Mucosa of descending colon (tissue), 3 donors: ENCODE measurements at regions not wholly inside any gene's neighbourhood (a gene's known extent, or its start where the extent isn't known, plus 50 kb on each side); places are given as distances from the start of the nearest gene placed in this dataset.

Source experiments
- ATAC-seq: fragments of 200-7000 bp; cut with Tn5 transposase; one replicate; pipeline ENCODE4 v1.9.1; 2020; ENCODE audit warnings: mild to moderate bottlenecking, moderate library complexity
- DNase-seq, 3 donors: peaks; one replicate each; pipeline ENCODE4 v3.0.0-alpha.2; 2020
- H3K36me3 ChIP-seq: fragments of 200-600 bp; one replicate; pipeline ENCODE4 v1.8.0; 2021; ENCODE audit warnings: low read depth, mild to moderate bottlenecking
- H3K4me1 ChIP-seq: fragments of 200-600 bp; one replicate; pipeline ENCODE4 v1.8.0; 2021; ENCODE audit warnings: low read depth, mild to moderate bottlenecking
- H3K4me3 ChIP-seq: fragments of 200-600 bp; one replicate; pipeline ENCODE4 v1.8.0; 2021; ENCODE audit warnings: mild to moderate bottlenecking
- H3K9me3 ChIP-seq: fragments of 200-600 bp; one replicate; pipeline ENCODE4 v1.8.0; 2021; ENCODE audit warnings: mild to moderate bottlenecking
- intact Hi-C, 2 donors: fragments of 100-400 bp; cut with DNase I in 1 of 2; cut with micrococcal nuclease in 1 of 2; formaldehyde crosslinking; loops; one replicate each; pipeline versions ENCODE4 v1.11.0 to v1.11.1; 2022; cut with DNase I, micrococcal nuclease
- TF ChIP-seq, protein P1 (sequence below): fragments of 200-600 bp; IDR thresholded peaks from one replicate; pipeline ENCODE4 v1.8.0; 2022; ENCODE audit warnings: antibody characterized with exemption, mild to moderate bottlenecking
- donor health status: DM: no; HTN: no; CAD: no; lungs with moderate emphysema.
- donor health status: DM: no; HTN: no; CAD: no.
- donor health status: DM: no; HTN: yes; CAD: no.

DNA sequence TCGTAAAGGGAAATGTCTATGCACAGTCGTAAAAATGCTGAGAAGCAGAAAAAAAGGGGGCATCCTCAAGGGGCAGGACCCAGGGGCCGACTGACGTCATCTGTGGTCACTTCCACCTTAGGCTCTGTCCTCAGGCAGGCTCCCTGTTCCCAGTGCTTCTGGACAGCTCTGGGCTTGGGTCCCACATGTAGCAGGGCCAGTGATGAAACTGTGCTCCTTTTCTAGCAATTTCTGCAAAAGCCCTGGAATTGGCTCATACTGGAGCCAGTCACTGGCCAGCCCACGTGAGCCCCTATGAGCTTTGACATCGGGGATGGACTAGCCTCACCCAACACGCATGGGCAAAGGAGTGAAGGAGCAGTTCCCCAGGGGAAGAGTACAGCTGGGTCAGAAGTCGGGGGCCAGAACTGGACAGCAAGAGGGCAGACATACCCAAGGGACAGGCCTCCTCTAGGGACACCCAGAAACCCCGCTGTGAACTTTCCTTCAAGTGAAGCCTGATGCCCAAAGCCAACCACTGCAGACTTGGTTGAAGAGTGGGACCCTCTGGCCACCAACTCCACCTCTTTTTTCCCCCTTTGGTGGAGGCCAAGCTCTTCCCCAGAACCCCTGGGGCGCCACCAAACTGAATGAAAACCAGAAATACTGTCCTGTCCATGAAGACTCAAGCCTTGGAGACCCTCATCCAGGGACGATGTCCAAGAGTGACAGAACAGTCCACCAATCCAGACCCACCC, 1349.0 kb downstream of the BRD1 start:
- ATAC-seq = no peak
- DNase-seq = no peak
- TF ChIP-seq, protein P1, sequence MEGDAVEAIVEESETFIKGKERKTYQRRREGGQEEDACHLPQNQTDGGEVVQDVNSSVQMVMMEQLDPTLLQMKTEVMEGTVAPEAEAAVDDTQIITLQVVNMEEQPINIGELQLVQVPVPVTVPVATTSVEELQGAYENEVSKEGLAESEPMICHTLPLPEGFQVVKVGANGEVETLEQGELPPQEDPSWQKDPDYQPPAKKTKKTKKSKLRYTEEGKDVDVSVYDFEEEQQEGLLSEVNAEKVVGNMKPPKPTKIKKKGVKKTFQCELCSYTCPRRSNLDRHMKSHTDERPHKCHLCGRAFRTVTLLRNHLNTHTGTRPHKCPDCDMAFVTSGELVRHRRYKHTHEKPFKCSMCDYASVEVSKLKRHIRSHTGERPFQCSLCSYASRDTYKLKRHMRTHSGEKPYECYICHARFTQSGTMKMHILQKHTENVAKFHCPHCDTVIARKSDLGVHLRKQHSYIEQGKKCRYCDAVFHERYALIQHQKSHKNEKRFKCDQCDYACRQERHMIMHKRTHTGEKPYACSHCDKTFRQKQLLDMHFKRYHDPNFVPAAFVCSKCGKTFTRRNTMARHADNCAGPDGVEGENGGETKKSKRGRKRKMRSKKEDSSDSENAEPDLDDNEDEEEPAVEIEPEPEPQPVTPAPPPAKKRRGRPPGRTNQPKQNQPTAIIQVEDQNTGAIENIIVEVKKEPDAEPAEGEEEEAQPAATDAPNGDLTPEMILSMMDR = no peak

DNA sequence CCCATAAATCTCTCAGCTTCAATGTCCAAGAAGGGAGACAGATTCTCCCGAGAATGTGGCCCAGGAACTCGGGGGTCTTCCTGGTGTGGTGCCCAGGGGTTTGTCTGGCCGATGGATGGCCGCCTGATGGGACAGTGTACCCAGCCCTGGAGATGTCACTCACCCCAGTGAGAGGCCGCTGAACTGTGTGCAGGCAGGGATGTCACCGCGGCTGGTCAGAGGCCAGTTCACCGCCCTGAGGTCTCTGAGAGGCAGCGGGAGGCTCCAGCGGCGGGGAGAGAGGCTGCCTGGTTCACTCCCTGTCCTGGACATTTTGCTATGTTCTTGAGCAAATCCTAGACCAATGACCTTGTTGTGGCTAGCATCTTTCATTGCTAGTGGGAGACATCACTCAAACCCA, 1349.5 kb downstream of the BRD1 start:
- Histone ChIP-seq H3K9me3 (no peaks in the 10 kb centered on the region), H3K4me1 (no peaks in the 10 kb centered on the region), H3K36me3 (no peaks in the 10 kb centered on the region), H3K4me3 (no peak overlapping the region)
- ATAC-seq (no peak), DNase-seq (no peak)
- TF ChIP-seq, protein P1 = no peak
- intact Hi-C loops = no loop called here

More for the DNA sequence above, 1349.0 kb downstream of the BRD1 start:
- H3K4me1 ChIP-seq = no peaks in the 10 kb centered on the region
- H3K36me3 ChIP-seq = no peaks in the 10 kb centered on the region
- H3K4me3 ChIP-seq = no peak overlapping the region
- H3K9me3 ChIP-seq = no peaks in the 10 kb centered on the region
- intact Hi-C loops = no loop called here

DNA sequence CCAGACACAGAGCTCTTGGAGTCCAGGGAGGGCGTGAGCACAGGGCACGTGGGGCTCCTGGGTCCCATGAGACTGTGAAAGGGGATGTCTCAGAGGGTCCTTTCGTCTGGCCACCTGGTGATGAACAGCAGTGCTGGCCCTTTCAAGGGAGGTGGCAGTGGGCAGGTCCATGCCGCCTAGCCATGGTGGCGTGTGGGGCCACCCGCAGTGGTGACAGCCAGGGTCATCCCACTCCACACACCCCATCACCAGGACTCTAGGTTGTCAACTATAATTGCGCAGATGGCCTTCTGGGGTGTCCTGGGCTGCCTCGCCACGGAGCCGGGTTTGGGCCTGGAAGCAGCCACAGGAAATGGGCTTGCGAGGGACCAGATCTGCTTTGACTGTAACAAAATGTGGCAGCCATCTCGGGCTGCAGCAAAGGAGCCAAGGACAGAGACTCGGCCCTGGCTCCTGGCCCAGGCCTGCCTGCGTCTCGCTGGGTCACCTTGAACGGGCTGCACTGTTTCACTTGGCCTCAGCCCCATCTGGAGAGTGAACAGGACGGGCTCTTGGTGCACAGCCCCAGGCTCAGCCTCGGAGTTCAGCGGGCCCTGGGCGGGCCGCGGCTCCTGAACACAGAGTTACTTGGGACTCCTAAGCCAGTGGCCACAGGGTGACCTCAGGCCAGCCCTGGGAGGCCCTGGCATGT, 1350.5 kb downstream of the BRD1 start:
- DNase-seq = no peak
- TF ChIP-seq, protein P1 = no peak
- Histone ChIP-seq H3K4me3 (no peak overlapping the region), H3K36me3 (no peaks in the 10 kb centered on the region), H3K4me1 (no peaks in the 10 kb centered on the region), H3K9me3 (no peaks in the 10 kb centered on the region)
- intact Hi-C loops = no loop called here
- ATAC-seq = no peak

DNA sequence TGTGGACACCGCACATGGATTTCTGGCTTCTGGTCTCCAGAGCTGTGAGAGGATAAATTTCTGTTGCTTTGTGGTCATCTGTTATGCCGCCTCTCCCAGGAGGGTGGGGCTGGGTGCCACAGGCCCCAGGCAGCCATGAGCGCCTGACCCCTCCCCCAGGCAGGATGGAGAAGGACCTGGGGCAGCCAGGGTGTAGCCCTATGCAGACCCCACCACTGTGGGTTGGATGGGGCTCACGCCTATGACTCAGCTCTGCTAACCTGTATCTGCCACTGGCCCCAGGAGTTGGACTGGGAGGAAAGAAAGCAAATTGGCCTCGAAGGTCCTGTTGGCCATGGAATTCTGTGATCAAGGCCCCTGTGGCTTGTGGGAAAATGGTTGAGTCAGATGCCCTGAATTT, 1351.1 kb downstream of the BRD1 start:
- no peak overlapping the region for H3K4me3 ChIP-seq
- intact Hi-C loops = no loop called here
- no peaks in the 10 kb centered on the region for H3K36me3 ChIP-seq
- no peak for DNase-seq
- H3K4me1 ChIP-seq = no peaks in the 10 kb centered on the region
- ATAC-seq = no peak
- H3K9me3 ChIP-seq = no peaks in the 10 kb centered on the region
- TF ChIP-seq, protein P1 = no peak

DNA sequence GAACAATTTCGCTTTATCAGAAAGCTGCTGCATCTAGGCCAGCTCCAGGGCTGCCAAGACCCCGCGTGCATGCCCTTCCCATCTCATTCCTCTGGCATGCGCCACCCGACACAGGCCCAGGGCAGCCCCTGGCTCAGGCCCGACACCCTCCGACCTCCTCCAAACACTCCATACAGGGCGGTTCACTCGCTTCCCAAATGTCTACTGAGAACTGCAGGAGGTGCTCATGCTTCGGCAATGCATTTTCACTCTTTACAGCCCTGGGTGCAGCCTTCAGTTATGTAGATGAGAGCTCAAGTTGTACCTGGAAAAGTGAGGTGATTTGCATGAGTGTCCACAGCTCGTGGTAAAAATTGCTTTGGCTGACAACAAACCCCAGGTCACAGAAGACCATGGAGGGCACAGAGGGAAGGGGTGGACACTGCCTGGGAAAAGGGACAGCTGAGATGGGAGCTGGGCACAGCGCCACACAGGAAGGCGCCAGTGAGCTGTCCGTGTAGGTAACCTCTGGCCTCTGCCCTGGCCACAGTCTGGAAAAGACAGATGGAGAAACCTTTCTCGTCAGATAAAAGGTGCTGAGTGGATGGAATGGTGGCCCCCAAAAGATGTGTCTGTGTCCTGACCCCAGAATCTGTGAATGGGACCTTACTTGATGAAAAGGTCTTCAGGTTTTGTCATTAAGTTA, 1351.9 kb downstream of the BRD1 start:
- H3K36me3 ChIP-seq = no peaks in the 10 kb centered on the region
- ATAC-seq = no peak
- TF ChIP-seq, protein P1 = no peak

More for the DNA sequence above, 1351.9 kb downstream of the BRD1 start:
- H3K4me1 ChIP-seq = no peaks in the 10 kb centered on the region
- DNase-seq = no peak
- no peaks in the 10 kb centered on the region for H3K9me3 ChIP-seq
- no peak overlapping the region for H3K4me3 ChIP-seq
- intact Hi-C loops = no loop called here
